ENCODE measurements at regions not wholly inside any gene's neighbourhood (a gene's known extent, or its start where the extent isn't known, plus 50 kb on each side); places are given as distances from the start of the nearest gene placed in this dataset.

DNA sequence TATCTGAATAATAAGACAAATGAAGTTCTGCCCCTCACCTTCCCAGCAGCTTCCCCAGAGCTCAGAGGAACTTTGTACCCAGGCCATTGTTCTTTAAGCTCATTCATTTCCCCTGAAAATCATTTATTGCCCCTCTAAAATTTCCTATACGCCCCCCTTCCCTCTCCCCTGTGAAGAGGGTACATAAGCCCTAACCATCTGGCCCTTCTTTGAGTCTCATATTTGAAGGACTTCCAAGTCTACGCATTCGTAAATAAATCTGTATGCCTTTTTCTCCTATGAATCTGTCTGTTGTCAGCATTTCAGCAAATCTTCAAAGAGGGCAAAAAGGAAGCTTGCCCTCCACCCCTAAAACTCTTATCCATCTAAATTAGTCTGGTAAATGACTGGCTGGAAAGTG is 73.1 kb upstream of the DST start:
- no peak for DNase-seq (ENCODE audit: low spot score)

DNA sequence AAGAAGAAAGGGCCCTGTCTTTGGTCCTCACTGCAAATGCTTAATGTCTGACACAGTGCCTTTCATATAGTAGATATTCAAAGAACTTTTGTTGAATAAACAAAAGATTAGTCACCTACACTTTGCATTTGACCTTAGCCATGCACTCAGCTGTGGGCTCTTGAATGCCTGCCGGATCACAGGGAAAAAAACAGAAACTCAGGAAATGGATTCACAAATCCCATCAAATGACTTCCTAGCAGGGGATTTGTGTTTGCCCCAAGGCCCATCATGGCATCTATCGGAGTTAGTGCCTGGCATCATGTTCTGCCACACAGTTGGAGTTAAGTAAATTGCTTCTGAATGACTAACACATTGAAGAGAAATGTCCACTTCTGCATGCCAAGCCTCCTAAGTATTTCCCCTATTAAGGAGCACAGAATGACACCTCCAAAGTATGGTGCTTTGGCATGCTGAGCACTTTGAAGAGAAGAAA is 72.3 kb upstream of the DST start:
- DNase-seq (ENCODE audit: low spot score): peak; percentile 91

DNA sequence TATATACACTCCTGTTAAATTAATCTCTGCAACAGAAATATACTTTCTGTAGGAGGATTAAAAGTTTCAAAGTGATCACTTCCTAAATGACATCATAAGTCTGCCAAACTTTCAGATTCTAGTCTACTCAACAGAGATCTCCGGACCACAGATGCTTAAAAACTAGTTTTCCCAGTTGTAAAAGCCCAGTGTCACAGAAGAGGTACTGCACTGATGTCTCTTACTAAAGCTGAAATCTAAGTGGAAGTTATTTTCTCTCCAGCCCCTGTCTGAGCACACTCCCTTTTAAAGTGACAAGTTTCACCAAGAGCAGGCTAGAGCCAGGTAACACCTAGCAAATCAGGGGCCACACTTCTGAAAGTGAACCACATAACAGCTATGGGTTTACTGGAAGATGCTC is 71.6 kb upstream of the DST start:
- DNase-seq (ENCODE audit: low spot score): no peak

DNA sequence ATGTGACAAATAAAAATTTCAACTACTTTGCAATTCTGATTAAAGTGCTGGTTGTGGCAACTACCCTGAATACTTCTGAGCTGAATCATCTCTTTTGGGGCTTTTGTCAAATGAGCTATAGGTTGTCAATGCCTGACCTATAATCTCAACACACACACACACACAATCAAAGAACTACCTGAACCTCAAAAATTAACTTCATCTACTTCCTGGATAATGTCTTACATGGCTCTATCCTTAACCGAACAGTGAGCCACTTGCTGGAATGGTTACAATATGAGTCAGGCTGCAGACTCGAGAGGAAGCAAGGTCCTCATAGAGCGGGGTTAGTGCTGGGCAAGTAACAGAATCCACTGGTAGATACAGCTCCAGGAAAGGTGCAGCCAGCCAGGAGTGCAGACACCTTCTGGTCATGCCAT is 70.6 kb upstream of the DST start:
- DNase-seq (ENCODE audit: low spot score): no peak

GRCh38 chr6:56710967-56711366 is 68.3 kb upstream of the DST start:
- DNase-seq (ENCODE audit: low spot score): no peak

GRCh38 chr6:56709650-56710049 is 67.0 kb upstream of the DST start:
- DNase-seq (ENCODE audit: low spot score): no peak

- peak; percentile 91 for DNase-seq (ENCODE audit: low spot score)
Measured at GRCh38 chr6:56708810-56709597, 66.3 kb upstream of the DST start.

DNA sequence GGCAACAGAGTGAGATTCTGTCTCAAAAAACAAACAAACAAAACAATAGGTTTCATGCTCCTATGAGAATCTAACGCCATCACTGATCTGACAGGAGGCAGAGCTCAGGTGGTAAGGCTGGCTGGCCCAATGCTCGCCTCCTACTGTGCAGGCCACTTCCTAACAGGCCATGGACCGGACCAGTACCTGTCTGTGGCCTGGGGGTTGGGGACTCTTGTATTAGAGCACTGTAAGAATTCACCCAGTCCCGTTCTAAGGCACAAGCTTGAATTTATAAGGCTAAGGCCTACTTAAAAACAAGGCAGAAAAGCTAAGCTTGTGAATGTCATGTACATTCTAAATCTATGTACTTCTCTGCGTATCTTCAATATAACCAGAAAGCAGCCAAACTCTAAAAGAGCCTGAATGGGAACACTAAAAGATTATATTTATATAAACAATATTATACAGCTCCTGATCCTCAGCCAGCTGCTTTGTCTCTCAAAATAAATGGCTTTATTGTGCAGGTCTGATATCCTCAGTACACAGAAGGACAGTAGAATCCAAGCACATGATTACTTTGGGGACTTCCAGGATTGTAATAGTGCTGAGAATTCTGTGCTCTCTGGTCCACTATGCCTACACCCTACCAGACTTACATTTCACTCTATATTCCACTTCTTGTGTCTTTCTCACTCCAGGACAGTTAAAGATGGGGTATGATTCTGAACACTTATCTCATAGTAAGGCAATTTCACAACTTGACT is 64.5 kb upstream of the DST start:
- DNase-seq (ENCODE audit: low spot score): peak; percentile 58

- peak; percentile 64 for DNase-seq (ENCODE audit: low spot score)
Measured at GRCh38 chr6:56699066-56699654, 56.5 kb upstream of the DST start.

GRCh38 chr6:56695702-56696101 is 53.0 kb upstream of the DST start:
- no peak for DNase-seq (ENCODE audit: low spot score)

- no peak for DNase-seq (ENCODE audit: low spot score)
Measured at GRCh38 chr6:56694002-56694401, 51.3 kb upstream of the DST start.

- no peak for DNase-seq (ENCODE audit: low spot score)
Measured at GRCh38 chr6:56693246-56693607, 50.5 kb upstream of the DST start.

- DNase-seq (ENCODE audit: low spot score): no peak
Measured at GRCh38 chr6:56692523-56693245, 50.0 kb upstream of the DST start.

Measured in COLO829 (cell line).